DMS114 treated with DMSO at 0.1 percent for 48 hours (cell line): ENCODE measurements at regions not wholly inside any gene's neighbourhood (a gene's known extent, or its start where the extent isn't known, plus 50 kb on each side); places are given as distances from the start of the nearest gene placed in this dataset.

Experiments used
- DNase-seq: peaks from one replicate; lab custom pipeline; 2025; ENCODE audit not compliant: unreplicated experiment; lab: John Stamatoyannopoulos, UW

DNA sequence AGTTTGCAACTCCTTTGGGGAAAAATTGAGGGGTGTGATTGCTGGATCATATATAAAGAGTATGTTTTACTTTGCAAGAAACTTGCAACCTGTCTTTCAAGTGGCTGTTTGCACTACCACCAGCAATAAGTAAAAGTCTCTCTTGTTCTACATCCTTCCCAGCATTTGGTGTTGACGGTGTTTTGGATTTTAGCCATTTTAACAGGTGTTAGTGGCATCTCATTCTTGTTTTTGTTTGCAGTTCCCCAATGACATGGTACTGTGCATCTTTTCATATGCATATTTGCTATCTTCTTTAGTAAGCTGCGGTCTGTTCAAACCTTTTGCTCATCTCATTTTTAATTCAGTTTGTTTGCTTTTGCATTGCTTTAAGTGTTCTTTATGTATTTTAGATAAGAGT lies 535.5 kb downstream of the LRRIQ3 start:
- DNase-seq: no peak

DNA sequence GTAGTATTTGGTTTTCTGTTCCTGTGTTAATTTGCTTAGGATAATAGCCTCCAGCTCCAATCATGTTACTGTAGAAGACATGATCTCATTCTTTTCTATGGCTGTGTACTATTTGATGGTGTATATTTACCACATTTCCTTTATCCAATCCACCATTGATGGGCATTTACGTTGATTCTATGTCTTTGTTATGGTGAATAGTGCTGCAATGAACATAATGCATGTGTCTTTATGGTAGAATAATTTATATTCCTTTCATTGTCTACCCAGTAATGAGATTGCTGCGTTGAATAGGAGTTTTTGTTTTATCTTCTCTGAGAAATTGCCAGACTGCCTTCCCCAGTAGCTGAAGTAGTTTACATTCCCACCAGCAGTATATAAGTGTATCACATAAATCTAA lies 538.8 kb downstream of the LRRIQ3 start:
- no peak for DNase-seq

DNA sequence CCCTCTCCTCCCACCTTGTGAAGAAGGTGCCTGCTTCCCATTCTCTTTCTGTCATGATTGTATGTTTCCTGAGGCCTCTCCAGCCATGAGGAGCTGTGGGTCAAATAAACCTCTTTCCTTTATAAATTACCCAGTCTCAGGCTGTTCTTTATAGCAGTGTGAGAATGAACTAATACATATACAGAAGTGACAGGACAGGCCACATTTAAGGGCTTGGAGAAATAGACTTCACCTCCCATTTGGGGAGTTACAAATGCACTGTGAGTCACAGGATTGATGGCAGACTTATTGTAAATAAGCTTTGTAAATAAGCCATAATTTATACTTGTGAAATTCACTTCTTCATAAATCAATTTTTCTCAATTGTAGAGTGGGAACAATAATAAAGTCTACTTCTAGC lies 543.3 kb downstream of the LRRIQ3 start:
- no peak for DNase-seq

DNA sequence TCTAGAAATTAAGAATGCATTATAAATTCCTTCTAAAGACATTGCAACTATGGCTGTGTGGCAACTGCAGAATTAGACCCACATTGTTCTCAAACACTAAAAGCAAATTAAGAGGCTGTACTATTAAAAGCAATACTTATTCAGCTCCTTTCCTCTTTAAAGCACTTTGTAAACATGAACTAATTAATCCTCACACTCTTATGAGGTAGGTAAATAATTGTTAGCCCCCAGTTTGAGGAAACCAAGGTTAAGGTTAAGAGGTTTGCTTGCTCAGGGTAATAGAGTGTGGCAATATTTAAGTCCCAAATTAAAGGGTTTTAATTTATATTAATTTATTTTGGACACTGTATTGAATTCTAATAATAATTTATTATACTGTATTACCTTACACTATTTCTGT lies 553.8 kb downstream of the LRRIQ3 start:
- no peak for DNase-seq

DNA sequence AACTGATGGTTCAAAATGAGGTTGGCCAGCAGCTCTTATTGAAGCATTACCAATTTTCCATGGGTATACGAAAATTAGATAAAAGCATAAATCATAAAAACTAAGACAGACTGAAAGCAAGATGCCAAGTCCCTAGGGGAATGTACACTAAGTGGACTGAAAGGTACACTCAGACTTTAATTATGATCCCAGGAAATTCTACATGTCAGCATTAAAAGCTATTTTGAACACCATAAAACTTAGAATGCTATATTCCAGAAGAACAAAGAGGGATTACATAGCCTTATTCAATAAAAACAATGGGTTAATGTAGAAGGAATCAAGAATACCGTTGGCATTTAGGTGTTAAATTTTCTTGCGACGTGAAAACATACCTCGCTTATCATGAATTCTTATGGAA lies 558.5 kb downstream of the LRRIQ3 start:
- no peak for DNase-seq

DNA sequence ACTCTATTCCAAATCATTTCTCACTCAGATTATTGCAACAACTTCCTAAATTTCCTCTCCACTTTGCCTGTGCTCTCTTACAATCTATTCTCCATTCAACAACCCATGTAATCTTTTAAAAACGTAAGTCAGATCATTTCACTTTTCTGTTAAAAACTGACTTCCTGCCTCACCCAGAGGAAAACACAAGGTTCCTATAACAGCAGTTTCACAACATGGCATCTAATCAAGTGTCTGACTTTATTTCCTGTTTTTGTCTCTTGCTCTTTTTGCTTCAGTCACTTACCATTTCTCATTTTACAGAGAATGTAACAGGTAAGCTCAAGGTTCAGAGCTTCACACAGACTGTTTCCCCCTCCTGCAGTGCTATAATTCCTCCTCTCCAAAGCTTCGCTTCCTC lies 560.7 kb downstream of the LRRIQ3 start:
- DNase-seq: no peak

DNA sequence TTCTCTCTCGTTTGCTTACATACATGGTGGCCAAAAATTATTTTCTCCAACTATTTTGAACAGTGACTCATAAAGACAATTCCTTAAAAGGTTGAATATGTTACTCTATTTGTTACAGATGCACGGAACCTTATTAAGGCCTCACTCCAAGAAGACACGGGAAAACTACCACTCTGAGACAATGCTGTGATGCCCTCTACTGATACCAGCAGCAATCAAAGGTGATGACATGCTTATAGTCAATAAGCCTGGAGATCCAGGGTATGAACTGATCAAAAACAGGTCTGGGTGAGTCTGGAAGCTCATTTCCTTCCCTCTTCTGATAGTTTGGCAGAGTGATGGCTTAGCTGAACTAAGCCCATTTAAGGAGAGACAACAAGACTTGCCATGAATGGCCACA lies 563.0 kb downstream of the LRRIQ3 start:
- no peak for DNase-seq

DNA sequence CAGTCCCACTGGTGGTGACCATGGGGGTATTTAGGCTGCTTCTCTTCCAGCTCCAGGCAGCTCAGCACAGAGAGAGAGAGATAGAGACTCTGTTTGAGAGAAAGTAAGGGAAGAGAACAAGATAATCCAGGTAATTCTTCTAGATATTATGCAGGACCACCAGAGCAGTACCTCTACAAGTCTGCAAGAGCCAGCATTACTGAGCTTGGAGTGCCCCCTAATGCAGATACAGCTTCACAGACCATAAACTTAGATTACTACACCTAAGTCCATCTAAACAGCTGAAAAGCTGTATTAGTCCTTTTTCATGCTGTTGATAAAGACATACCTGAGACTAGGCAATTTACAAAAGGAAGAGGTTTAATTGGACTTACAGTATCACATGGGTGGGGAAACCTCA lies 570.3 kb downstream of the LRRIQ3 start:
- DNase-seq: no peak

DNA sequence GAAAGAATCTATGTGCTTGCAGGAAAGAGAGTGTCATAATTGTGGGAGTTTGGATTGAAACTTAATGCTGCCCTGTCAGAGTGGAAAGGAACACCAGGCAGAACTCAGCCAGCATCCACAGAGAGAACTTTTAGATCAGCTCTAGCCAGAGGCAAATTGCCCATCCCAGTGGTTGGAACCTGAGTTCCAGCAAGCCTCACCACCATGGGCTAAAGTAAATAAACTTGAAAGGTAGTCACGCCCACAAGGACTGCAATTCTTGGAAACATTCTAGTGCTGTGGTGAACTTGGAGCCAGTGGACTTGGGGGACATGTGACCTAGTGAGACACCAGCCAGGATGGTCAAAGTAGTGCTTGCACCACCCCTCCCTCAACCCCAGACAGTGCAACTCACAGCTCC lies 571.6 kb downstream of the LRRIQ3 start:
- no peak for DNase-seq

DNA sequence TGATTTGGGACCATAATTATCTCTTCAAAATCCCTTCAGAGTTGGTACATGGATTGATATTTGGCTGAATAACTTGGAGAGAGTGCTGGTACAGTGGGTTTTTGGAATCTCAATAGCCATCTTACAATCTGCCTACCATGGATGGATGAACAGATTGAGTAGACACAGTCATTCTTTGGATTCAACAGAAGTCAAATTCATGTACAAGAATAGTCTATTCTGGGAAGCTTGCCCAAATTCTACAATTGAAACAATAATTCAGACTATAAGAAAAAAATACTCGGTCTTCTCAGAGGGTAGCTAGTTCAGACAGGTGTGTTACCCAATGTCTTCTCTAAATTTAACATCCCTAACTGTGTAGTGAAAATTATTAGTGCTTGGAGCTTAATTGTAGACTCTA lies 574.0 kb downstream of the LRRIQ3 start:
- no peak for DNase-seq

DNA sequence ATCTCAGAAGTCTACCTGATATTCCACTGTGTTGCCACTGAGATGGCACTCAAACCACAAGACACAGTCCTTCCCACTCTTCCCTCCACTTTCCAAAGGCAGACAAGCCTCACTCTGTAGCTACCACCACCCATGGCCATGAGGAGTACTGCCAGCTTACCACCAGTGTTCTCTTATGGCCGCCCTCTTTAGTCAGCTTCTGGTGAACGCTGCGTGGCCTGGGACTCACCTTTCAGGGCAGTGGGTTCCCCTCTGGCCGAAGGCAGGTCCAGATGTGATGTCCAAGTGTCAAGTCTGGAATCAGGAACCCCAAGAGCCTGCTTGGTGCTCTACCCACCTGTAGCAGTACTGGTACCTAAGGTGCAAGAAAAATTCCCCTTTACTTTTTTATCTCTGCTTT lies 580.8 kb downstream of the LRRIQ3 start:
- no peak for DNase-seq

DNA sequence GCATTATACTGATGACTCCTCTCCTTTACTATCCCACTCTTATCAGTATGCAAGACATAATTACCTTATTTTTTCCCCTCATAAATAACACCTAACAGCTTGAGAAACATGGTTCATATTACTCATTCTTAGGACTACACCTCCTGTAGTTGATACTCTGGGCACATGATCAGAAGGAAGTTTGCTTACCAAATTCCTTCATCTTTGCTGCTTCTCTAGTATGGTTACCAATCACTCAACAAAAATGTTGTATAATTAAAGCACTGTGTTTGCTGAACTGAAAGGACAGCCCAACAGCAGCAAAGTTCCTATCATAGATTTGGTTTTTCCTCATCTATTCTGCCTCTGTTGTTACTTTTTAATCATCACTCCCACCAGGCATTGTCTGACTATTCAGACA lies 586.3 kb downstream of the LRRIQ3 start:
- no peak for DNase-seq

DNA sequence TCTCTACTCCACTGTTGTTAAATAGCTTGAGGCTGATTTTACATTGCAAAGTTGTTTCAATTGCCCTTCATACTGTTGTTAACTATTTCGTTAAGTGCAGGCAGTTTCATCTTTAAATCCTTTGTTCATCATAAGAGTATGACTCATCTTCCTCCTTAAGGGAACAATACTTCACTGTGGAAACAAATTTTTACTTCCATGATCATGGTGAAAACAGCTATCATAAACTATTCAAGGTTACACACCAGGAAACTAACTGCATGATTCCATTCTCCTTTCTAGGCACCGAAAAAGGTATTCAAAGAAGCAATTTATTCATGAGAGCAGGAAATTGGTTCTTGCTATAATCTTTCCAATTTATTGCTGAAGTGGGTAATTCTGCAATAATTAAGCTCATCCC lies 593.2 kb downstream of the LRRIQ3 start:
- DNase-seq: no peak

DNA sequence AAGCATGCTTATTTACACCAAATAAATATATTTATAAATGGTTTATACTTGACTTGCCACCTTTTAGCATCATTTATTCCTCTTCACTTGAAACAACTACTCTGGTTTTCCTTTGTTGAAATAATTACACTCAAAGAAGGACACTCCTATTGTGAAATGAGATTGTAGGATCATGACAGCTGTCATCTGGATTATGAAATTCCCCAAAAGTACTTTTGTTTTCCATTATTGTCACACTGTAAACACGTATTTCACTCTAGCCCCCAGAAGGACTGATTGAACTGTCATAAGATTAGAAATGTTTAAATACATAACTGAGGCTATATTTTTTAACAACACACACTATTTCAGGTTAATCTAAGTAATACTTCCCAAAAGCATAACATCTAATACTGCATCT lies 593.8 kb downstream of the LRRIQ3 start:
- no peak for DNase-seq

DNA sequence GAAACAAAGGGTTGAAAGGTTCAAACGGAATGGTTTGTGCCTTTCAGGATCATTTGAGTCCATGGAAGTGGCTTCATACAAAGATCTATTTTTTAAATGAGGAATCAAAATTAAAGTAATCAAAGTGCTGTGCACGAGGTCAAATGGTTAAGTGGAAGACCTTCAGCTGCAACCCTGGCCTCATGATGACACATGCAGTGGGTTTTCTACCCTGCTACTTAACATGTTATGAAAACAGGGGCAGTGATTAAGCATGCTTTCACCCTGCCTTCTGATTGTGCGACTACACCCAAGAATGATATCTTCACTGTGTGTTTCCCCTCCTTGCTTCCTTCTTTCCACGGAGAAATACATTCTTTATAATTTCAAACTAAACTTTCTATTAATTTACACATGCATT lies 604.2 kb downstream of the LRRIQ3 start:
- no peak for DNase-seq

DNA sequence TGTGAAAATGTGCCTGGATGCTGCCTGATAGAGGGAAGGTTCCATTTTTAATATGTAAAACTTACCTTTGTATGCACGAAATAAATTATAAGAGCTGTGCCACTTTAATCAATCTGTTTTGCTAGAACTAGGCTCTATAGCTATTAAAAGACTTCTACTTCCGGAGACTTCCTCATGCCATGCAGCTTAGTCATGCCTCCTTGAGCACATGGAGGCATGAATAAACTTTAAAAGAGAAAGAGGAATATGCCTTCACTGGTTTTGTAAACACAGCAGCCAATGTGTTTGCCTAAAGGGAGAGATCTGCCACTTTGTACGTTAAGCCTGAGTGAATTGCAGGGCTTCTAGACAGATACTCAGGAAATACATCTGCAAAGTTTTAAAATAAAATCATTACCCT lies 604.6 kb downstream of the LRRIQ3 start:
- no peak for DNase-seq

DNA sequence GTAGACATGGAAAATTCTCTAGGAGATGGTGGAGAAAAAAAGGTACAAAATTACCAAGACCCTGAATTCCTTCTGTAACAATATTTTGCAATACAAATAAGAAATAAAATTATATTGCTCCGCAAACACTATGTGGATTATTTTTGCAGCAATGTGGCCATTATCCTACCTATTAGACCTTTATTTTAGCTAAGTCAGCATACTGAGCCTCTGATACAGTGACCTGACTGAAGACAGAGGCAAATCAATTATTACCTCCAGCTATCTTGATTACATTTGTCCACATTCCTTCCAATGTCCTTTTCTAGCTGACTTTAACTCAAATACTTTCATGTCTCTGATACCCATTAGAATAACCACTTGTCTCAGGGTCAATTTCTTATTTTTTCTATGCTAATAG lies 610.9 kb downstream of the LRRIQ3 start:
- no peak for DNase-seq

DNA sequence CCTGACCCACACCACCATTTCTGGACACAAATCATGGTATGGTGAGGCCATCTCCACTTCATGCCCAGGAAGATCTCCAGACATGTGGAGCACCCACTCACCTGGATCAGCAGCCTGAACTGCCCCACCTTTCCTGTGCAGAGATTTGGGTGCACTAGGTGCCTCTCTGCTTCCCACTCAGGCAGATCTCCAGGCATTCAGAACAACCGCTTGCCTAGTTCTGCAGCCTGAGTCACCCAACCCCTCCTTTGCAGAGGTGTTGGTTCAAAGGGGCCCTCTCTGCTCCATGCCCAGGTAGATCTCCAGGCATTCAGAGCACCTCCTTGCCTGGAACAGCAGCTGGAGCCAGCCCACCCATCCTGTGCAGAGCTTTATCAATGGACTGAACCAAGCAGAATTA lies 620.8 kb downstream of the LRRIQ3 start:
- no peak for DNase-seq

DNA sequence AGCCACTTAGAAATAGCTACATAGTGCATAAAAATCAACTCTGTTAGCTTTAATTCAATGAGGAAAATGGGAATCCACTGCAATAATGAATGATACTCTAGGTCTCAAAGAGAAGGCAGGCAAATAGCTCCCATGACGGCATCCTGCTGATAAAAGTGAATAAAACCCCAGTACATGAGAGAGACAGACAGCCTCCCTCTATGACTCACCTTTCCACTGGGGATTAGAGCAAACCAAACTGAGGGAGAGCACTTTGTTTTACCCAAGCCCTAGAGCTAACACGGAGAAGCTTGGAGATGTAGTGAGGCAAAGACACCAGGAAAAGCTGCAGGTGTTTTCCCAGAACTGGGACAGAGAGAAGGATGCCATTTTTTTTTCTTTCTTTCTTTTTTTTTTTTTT lies 621.9 kb downstream of the LRRIQ3 start:
- no peak for DNase-seq

DNA sequence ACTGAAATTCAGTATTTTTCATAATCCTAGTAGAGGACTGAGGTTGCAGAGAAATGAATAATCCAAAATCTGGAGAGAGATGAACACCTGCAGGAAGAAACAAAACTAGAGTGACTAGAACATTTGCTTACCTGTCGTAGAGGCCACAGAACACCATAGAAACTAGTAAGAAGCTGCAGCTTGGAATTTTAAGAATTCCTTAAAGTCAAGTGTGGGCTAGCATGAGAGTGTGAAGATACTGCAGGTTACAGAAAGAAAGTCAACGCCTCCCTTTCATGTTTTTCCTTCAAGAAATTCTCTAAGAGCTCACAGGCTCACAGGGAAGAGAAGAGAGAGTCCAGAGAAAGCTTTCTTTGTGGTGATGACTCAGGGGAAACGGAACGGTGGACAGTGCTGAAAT lies 633.7 kb downstream of the LRRIQ3 start:
- DNase-seq: no peak

DNA sequence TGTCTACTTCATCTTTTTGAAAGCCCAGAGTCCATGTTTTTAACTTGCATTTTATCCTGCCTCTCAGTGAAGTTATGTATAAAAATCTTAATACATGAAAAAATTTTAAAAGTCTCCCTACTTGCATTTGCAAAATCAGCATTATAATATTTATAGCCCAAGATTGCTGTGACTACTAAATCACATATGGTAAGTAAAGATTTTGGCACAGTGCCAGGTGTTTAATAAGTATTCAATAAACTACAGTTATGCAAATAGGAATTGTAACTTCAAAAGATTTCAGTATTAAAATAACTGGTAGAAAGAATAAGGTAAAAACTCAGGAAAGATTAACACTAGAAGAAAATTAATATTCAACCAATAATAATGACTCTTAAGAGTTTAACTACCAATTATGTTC lies 641.7 kb downstream of the LRRIQ3 start:
- DNase-seq: no peak

DNA sequence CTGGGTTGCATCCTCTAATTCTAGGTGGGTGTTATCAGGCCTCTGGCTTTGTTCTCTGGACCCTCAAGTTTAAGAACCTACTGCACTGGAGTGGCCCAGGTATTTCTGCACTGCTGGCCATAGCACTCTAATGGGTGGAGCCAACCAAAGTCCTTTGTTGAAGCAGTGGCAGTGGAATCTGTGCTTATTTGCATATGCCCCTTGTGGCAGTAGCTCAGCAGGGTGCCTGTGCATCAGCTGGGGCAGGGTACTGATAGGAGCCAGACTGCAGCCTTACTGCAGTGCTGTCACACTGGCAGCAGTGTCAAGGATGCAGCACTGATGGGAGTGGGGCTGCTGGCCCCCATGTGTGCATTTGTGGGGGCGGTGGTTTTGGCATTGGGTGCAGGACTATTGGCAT lies 660.6 kb downstream of the LRRIQ3 start:
- no peak for DNase-seq

DNA sequence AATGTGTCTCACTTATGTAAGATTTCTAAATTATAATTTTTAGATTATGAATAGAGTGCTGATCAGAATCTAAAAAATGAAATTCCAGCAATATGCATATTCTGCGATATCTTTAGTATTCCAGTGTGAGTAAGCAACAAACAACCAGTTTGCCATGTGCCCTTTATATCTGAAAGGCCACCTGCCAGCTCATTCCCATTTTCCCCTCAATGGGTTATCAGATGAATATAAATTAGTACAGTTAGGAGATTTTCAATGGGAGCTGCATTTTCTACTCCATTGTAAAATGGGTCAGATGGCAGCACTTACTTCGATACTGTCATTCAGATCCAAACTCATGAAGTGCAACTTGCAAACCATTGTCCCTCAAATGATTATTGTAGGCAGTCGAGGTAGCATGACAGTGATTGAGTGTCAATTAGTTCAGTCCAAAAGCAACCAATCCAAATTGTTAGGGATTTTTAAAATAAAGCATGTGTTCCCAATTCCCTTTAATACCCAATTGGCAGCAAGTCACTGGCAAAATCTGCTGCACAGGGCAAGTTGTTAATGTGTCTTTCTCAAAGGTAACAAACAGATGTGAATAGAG lies 680.3 kb downstream of the LRRIQ3 start:
- DNase-seq: no peak

DNA sequence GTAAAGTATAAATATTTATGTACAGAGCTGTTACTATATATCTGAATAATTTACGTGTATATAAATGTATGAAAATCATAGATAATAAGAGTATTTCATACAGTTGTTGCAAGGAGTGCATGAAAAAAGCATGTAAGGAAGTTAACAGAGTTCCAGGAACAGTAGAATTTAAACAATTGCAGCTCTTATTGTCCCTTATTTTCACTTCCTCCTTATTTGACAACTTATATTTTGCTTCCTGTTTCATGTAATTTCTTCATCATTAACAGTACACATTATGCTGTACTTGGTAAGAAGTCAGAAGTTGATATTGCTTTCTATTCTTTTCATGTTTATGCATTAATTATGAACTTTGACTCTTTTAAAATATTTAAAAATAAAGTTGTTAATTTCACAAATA lies 681.5 kb downstream of the LRRIQ3 start:
- DNase-seq: no peak
